Colonic mucosa (tissue), 4 donors: ENCODE measurements at regions not wholly inside any gene's neighbourhood (a gene's known extent, or its start where the extent isn't known, plus 50 kb on each side); places are given as distances from the start of the nearest gene placed in this dataset.
"Not testable (repeated sequence)": the region's sequence is repeated elsewhere in the genome, so short reads cannot be mapped to it uniquely, and the experiment has no call there.

Experiments
- DNase-seq: peaks from one replicate; pipeline ENCODE4 v3.0.0-alpha.2; 2020
- H3K27ac ChIP-seq: fragments of 200-600 bp; one replicate; pipeline ENCODE4 v1.8.0; 2021
- H3K27me3 ChIP-seq: fragments of 200-600 bp; one replicate; pipeline ENCODE4 v1.8.0; 2021
- H3K36me3 ChIP-seq: fragments of 200-600 bp; one replicate; pipeline ENCODE4 v1.8.0; 2021
- H3K4me1 ChIP-seq: fragments of 200-600 bp; one replicate; pipeline ENCODE4 v1.8.0; 2021; ENCODE audit warnings: mild to moderate bottlenecking
- H3K4me3 ChIP-seq: fragments of 200-600 bp; one replicate; pipeline ENCODE4 v1.8.0; 2021
- H3K9ac ChIP-seq, 2 donors: one replicate each; pipeline ENCODE4 v1.7.0; 2013; ENCODE audit warnings: control low read depth in 2 of 2, low read depth in 2 of 2, low read length in 2 of 2
- H3K9me3 ChIP-seq: fragments of 200-600 bp; one replicate; pipeline ENCODE4 v1.8.0; 2021
- intact Hi-C: fragments of 100-400 bp; cut with DNase I; formaldehyde crosslinking; loops from one replicate; pipeline ENCODE4 v1.14.1; 2022
- TF ChIP-seq, protein P1 (sequence below): fragments of 200-600 bp; IDR thresholded peaks from one replicate; pipeline ENCODE4 v1.8.0; 2022; ENCODE audit warnings: antibody characterized with exemption, mild to moderate bottlenecking
- donor health status: healthy.
- donor health status: DM: no; HTN: no; CAD: no.
- donor health status: DM: no; HTN: no; CAD: no.

DNA sequence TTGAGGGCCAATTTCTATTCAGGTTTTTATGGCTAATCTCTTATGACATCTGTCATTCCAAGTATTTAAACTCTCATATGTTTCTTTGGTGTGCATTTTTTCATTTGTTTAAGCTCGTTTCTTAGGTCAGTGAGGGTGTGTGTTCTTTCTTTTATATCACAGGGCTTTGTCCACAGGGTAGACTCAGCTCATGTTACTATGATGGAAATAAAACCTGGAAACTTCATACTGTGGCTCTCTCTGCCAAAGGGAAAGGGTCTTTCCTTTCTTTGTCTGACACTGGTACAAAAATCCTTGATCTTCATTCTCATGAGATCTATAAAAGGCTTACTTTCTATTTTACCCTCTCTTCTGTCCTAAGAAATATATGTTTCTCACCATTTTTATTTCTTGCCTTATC lies 129.6 kb upstream of the SP8 start:
- H3K9ac ChIP-seq = no peak overlapping the region
- no peaks in the 10 kb centered on the region for H3K36me3 ChIP-seq
- TF ChIP-seq, protein P1, sequence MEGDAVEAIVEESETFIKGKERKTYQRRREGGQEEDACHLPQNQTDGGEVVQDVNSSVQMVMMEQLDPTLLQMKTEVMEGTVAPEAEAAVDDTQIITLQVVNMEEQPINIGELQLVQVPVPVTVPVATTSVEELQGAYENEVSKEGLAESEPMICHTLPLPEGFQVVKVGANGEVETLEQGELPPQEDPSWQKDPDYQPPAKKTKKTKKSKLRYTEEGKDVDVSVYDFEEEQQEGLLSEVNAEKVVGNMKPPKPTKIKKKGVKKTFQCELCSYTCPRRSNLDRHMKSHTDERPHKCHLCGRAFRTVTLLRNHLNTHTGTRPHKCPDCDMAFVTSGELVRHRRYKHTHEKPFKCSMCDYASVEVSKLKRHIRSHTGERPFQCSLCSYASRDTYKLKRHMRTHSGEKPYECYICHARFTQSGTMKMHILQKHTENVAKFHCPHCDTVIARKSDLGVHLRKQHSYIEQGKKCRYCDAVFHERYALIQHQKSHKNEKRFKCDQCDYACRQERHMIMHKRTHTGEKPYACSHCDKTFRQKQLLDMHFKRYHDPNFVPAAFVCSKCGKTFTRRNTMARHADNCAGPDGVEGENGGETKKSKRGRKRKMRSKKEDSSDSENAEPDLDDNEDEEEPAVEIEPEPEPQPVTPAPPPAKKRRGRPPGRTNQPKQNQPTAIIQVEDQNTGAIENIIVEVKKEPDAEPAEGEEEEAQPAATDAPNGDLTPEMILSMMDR = no peak
- H3K27ac ChIP-seq = no peak overlapping the region
- H3K9me3 ChIP-seq = no peaks in the 10 kb centered on the region
- H3K4me3 ChIP-seq = no peak overlapping the region
- no peaks in the 10 kb centered on the region for H3K27me3 ChIP-seq
- DNase-seq = no peak
- intact Hi-C loops = no loop called here
- no peaks in the 10 kb centered on the region for H3K4me1 ChIP-seq

DNA sequence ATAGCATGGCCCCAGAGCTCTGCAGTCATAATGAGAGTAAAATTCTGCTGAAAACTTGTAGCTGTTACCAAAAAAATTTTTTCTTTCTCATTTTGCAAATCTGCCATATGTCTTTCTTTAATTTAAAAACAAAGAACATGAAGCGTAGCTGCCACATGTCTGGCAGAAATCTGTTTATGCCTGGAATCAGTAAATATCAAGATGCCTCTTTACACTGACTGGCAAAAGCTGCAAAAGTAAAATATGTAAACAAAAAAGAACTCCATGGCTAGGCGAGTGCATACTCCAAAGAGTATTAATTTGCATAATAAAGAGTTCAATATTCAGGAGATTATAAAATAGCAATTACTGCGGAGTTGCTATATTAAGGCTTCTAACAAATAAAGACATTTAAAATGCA lies 130.9 kb upstream of the SP8 start:
- no peaks in the 10 kb centered on the region for H3K36me3 ChIP-seq
- intact Hi-C loops = no loop called here
- no peak for DNase-seq
- H3K27me3 ChIP-seq = no peaks in the 10 kb centered on the region
- no peaks in the 10 kb centered on the region for H3K9me3 ChIP-seq
- H3K27ac ChIP-seq = no peak overlapping the region
- TF ChIP-seq, protein P1 = no peak
- H3K4me1 ChIP-seq = no peaks in the 10 kb centered on the region
- no peak overlapping the region for H3K9ac ChIP-seq
- no peak overlapping the region for H3K4me3 ChIP-seq

DNA sequence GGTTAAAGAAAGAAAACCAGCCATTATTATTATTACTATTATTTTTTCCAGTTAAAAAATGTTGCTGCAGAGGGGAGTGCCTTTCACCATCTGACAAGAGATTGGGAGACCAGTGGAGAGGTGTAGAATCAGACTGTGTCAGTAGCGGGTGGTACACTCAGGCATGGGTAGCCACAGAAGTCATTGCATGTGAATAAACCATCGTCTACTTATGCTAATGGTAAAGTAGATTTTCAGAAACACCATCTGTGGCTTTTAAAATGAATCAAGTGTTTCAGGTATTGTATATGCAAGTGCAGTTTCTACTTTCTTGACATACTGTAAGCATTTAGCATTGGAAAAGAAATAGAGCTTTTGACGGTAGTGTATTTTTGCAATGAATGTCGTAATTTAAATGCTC lies 131.5 kb upstream of the SP8 start:
- TF ChIP-seq, protein P1 = no peak
- Histone ChIP-seq H3K9ac (no peak overlapping the region), H3K4me1 (no peaks in the 10 kb centered on the region), H3K36me3 (no peaks in the 10 kb centered on the region), H3K27ac (no peak overlapping the region), H3K27me3 (no peaks in the 10 kb centered on the region), H3K9me3 (no peaks in the 10 kb centered on the region), H3K4me3 (no peak overlapping the region)
- DNase-seq = no peak
- intact Hi-C loops = no loop called here

DNA sequence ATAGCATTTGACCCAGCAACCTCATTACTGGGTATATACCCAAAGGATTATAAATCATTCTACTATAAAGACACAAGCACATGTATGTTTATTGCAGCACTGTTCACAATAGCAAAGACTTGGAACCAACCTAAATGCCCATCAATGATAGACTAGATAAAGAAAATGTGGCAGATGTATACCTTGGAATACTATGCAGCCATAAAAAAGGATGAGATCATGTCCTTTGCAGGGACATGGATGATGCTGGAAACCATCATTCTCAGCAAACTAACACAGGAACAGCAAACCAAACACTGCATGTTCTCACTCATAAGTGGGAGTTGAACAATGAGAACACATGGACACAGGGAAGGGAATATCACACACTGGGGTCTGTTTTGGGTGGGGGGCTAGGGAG lies 140.5 kb upstream of the SP8 start:
- intact Hi-C loops, H3K4me1 ChIP-seq, H3K36me3 ChIP-seq, DNase-seq, H3K27ac ChIP-seq, H3K9ac ChIP-seq, H3K4me3 ChIP-seq, H3K27me3 ChIP-seq, H3K9me3 ChIP-seq: not testable (repeated sequence)

DNA sequence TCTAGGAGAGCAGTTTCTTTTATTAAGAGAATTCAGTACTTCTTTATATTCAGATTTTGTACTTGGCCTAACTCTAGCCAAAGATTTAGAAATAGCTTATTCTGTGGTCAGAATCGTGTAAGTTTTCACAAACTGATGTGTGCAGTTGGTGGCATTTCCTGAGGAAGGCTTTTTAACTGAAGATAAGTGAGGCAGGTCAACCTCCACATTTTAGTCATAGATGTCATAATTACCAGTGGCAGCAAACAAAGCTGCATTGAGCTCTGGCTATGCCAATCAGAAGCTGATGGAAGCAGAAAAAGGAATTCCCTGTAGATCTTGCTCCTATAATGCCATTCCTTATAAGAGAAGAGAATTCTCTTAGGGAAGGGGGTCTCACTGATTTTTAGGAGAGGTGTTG lies 141.3 kb upstream of the SP8 start:
- H3K27ac ChIP-seq = no peak overlapping the region
- no peak overlapping the region for H3K9ac ChIP-seq
- no peaks in the 10 kb centered on the region for H3K27me3 ChIP-seq
- no peaks in the 10 kb centered on the region for H3K4me1 ChIP-seq
- intact Hi-C loops = no loop called here
- no peaks in the 10 kb centered on the region for H3K36me3 ChIP-seq
- H3K4me3 ChIP-seq = no peak overlapping the region
- TF ChIP-seq, protein P1 = no peak
- no peak for DNase-seq
- no peaks in the 10 kb centered on the region for H3K9me3 ChIP-seq

DNA sequence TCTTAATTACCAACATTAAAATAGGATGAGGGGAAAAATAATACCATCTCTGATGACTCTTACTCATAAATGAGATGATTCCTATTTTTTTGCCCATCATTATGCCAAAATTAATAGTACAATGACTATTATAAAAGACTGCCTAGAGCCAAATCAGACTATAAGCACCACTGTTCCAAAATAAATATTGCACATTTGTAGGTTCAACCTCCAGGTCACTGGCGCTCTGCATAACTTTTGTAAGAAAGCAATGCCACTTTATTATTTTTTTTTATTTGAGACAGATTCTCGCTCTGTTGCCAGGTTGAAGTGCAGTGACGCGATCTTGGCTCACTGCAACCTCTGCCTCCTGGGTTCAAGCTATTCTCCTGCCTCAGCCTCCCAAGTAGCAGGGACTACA lies 142.5 kb upstream of the SP8 start:
- no peak overlapping the region for H3K27ac ChIP-seq
- H3K4me1 ChIP-seq = no peaks in the 10 kb centered on the region
- no peaks in the 10 kb centered on the region for H3K27me3 ChIP-seq
- no peak for DNase-seq
- no peak overlapping the region for H3K9ac ChIP-seq
- no peaks in the 10 kb centered on the region for H3K9me3 ChIP-seq
- H3K4me3 ChIP-seq = no peak overlapping the region
- intact Hi-C loops = no loop called here
- TF ChIP-seq, protein P1 = no peak
- H3K36me3 ChIP-seq = no peaks in the 10 kb centered on the region
